ENCODE measurements at regions not wholly inside any gene's neighbourhood (a gene's known extent, or its start where the extent isn't known, plus 50 kb on each side); places are given as distances from the start of the nearest gene placed in this dataset.

- DNase-seq (ENCODE audit: low read depth in 2 of 2), result no peak
These were observed 545.6 kb upstream of the MEF2C start for GRCh38 chr5:89428624-89429023.

DNA sequence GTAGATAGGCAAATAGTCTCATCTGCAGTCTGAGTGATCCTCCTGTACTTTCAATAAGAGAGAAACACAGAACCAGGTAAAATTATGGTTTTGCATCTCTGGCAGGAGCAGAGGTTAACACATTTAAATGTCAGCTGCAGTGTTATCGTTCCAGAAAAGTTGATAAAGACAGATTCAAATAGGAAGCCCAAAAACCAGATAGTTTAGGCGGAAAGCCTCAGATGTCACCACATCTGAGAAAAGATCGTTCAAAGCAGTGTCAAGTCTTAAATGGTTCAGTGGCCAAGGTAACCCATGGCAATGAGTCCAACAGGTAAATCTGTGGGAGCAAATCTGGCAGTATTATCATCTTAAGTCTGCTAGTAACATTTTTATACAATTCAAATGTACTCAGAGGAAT is 542.1 kb upstream of the MEF2C start:
- DNase-seq (ENCODE audit: low read depth in 2 of 2), result no peak

DNA sequence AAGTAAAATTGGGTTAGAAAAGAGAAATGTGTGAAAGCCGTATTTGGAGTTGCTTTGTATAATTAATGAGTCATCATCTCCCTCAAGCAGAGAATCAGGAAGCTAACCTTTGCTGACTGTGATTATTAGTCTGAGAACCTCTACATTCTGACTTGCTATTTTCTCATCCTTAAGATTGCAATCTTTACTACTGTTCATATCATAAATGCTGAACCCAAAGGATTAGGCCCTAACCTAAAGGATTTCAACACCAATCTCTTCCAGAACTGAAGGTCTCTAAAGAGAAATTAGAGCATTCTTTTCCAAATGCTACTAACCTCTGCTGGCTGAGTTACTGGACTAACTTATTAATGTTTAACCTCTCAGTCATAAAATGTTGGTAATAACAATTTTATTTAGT is 538.1 kb upstream of the MEF2C start:
- peak in 1 of 2 donors; percentile 10 for DNase-seq (ENCODE audit: low read depth in 2 of 2)

GRCh38 chr5:89418407-89419085 is 535.6 kb upstream of the MEF2C start:
- DNase-seq (ENCODE audit: low read depth in 2 of 2), result no peak

- DNase-seq (ENCODE audit: low read depth in 2 of 2), result no peak
These were observed 535.0 kb upstream of the MEF2C start for GRCh38 chr5:89417990-89418389.

- DNase-seq (ENCODE audit: low read depth in 2 of 2), result no peak
These were observed 534.5 kb upstream of the MEF2C start for GRCh38 chr5:89417515-89417914.

DNA sequence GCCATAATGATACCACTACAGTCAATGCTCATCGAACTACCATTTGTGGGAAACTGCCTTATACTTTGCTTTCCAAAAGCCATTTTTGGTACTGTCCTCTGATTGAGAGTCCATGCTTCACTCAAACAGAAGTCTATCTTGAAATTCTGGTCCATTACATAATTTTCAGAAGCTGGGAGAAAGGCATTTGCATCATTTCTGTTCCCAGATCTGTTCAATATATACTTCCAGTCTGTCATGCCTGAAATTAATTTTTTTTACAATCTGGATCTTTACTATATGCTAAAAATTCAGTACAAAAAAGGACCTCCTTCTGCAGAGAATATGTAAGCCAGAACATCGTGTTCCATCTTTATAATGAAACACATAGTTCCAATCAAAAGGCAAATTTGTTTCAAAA is 528.9 kb upstream of the MEF2C start:
- no peak for DNase-seq (ENCODE audit: low read depth in 2 of 2)

DNA sequence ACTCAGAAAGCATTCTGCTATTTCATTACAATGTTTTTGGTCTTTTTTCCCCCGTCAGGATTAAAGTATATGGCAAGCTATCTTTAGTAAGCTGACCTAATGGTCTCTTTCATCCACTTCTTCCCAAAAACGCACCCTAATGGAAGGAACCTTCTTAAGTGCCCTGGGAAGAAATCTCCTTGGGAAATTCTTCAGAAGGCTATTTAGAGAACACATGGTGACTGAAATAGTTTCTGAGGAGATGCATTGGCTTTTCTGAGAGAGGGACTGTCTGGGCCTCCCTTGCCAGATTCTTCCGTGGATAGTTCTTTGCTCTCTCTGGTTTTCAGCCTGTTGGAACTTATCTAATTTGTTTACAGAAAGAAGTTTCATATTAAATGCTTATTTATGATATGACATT is 524.1 kb upstream of the MEF2C start:
- no peak for DNase-seq (ENCODE audit: low read depth in 2 of 2)

DNA sequence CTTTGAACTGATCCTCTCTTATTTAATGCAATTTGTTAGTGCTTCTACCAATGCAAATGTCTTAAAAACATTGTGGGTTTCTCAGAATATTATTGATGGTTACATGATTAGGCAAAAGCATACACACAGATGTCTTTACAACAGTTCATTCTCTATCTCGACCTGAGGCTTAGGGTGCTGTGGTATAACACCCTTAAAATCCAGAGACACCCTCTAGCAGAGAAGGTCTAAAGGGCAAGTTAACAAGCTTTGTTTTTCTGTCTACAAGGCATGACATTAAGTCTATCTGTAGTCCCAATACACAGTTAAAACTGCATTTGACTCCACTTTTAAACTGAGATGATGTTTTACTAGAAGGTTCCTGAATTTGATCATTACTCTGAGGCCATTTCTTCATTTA is 518.7 kb upstream of the MEF2C start:
- DNase-seq (ENCODE audit: low read depth in 2 of 2), result no peak

- DNase-seq (ENCODE audit: low read depth in 2 of 2), result no peak
These were observed 518.0 kb upstream of the MEF2C start for GRCh38 chr5:89401012-89401411.

DNA sequence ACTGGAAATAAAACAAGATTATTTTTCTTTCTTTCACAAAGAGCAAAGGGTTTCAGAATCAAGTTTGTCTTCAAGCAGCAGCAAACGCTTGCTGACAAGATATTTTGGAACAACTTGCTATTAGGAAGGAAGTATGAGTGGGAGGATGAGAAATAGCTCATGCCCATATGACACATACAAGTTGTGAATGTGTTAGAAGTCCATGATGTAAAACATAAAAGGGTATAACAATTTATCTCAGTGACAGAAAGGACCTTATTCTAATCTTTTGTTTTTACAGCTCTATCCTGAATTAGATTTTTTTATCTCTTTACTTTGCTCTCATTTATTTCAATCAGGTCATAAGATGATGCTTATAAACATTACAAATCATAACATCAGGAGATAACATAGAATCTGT is 516.6 kb upstream of the MEF2C start:
- peak; percentile 47 to 72 for DNase-seq (ENCODE audit: low read depth in 2 of 2)

GRCh38 chr5:89397096-89397495 is 514.1 kb upstream of the MEF2C start:
- peak; percentile 1 to 45 for DNase-seq (ENCODE audit: low read depth in 2 of 2)

DNA sequence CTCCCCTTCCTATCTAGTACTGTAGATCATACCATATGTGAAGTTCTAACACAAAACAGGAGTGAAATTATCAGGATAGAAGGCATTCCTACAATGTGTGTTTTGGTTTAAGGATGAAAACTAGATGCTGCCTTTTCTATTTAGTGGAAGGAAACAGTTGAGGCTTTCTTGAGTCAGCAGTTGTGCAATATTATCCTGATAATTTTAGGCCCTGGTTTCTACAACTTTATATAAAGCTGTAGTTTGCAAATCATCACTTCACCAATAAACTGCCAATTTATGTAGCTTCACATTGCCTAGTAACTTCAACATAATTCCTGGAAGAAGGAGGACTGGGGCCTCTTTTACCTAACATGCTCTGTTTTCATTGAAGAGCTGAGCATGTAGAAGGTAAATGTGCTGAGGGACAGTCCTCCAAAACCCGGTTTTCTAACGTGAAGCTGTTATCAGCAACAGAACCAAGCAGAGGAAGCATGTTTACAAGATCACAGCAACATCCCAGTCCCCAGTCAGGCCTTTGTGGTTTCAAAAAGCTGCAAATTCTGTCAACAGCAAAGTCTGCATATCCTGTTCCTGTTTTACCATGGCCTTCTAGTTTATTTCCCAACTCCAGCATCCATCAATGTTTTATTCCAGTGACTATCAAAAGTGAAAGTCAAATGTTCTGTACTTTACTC is 513.4 kb upstream of the MEF2C start:
- peak; percentile 27 to 75 for DNase-seq (ENCODE audit: low read depth in 2 of 2)

DNA sequence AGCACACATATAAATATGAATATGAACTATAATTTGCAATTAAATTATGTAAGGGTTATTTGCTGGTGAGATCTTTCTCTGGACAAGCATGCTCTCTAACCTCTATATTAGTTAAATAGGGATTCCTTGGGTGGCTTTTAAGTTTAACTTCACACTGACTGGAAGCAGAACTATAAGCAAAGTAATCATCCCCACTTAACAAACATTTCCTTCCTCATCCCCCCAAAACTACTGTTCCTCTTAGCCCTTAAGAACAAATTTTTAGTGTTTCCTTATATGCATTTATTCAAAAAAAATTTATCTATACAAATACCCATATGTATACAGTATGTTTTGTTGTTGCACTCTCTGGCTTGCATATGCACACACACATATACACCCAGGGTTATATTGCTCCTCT is 512.1 kb upstream of the MEF2C start:
- DNase-seq (ENCODE audit: low read depth in 2 of 2), result no peak

GRCh38 chr5:89388872-89389271 is 505.9 kb upstream of the MEF2C start:
- no peak for DNase-seq (ENCODE audit: low read depth in 2 of 2)

GRCh38 chr5:89384391-89384790 is 501.4 kb upstream of the MEF2C start:
- no peak for DNase-seq (ENCODE audit: low read depth in 2 of 2)

- no peak for DNase-seq (ENCODE audit: low read depth in 2 of 2)
These were observed 497.7 kb upstream of the MEF2C start for GRCh38 chr5:89380635-89381034.

DNA sequence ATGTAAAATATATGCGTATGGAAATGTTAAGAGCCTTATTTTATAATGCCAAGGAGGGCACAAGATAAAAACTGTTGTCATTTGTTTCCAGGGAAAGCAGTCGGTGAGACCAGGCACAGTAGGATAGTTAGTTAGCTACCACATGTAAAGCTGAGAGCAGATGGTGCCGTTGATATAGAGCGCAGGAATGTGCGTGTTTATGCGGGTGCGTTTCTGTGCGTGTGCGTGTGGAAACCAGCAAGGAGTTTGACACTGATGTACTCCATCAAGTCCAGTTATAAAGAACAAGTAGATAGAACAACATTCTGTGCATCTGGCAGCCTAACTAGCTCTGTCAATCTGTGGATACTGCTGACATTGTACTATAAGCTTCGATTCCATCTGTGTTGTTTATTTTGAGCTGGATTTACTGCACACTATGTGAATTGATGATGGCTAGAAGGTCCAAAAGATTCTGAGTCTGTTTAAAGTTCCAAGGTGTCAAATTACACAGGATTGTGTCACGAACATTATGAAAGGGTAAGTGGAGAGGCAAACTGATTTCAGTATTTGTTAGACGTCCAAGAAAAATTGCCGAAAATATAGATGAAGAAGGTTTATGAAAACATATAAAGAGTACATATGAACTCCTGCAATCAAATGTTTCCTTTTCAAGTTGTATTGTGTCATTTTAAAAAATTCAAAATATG is 494.9 kb upstream of the MEF2C start:
- DNase-seq (ENCODE audit: low read depth in 2 of 2), result no peak

- DNase-seq (ENCODE audit: low read depth in 2 of 2), result no peak
These were observed 492.0 kb upstream of the MEF2C start for GRCh38 chr5:89374818-89375521.

DNA sequence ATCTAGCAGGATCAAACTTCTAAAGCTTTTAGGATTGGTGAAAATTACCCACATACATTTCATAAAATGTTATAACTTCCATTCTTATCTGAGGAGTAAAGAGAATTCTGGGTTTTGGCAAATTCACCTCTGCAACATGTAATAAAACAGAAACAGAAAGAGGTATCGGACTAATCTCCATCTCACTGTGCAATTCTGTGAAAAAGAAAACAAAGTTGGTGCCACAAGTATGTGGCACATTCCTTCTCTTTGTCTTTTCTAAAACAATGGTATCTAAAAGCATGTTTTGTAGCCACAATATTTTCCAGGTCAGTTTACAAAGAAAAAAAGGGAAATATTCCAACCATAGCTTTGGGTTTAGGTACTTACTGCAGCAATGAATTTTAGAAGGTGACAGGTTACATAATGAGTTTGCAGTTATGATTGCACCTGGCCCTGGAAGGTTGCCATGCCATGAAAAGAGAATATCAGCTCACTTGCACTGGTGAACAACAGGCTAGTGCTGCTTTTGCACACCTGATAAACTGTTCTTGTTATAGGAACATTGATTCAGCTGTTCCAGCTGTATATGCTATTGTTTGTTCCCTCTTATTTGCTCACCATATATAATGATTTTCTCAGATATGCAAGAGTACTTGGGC is 491.3 kb upstream of the MEF2C start:
- DNase-seq (ENCODE audit: low read depth in 2 of 2), result no peak

DNA sequence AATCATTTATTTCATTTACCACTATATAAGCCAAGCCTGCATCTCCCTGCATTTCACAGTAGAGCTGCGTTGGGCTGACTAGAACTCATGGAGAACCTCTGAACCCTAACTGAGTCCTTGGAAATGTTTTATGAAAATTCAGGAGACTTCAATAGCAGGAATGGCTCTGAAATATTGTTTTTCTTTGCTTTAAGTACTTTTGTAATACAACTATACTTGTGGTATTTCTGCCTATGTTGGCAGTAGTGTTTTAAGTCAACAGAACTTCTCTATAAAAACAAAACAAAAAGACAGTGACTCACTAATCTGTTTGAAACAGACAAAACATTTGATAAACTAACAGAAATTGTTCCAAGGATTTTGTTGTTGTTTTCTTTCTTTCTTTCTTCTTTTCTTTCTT is 489.2 kb upstream of the MEF2C start:
- DNase-seq (ENCODE audit: low read depth in 2 of 2), result no peak

DNA sequence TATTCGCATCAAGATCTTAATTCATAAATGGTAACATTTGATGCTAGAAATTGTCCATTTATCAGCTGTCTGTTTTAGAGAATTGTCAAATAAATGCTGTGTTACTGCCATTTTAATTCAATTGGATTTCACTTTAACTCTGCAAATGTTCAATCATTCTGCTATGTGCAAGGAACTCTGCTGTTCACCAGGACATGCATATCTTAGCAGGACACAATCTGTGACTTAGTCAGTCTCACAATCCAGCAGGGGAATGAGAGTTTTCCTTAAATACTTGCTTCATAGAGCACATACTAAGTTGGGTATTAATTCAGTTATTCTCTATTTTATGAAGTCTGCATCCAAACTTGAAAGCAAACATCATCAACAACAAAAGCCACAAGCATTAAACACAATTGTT is 488.7 kb upstream of the MEF2C start:
- no peak for DNase-seq (ENCODE audit: low read depth in 2 of 2)

All from lung microvascular endothelial cell (primary cell).